CD8-positive, alpha-beta memory T cell (primary cell): ENCODE measurements at regions not wholly inside any gene's neighbourhood (a gene's known extent, or its start where the extent isn't known, plus 50 kb on each side); places are given as distances from the start of the nearest gene placed in this dataset.
"Not testable (repeated sequence)": the region's sequence is repeated elsewhere in the genome, so short reads cannot be mapped to it uniquely, and the experiment has no call there.

Experiments used
- CTCF ChIA-PET: fragments of 350-600 bp; sonication (Branson Sonifier 250); formaldehyde crosslinking; loops from one replicate; lab custom pipeline; 2021; ENCODE audit warnings: antibody characterized with exemption; lab: Charles Lee
- POLR2A ChIA-PET: fragments of 350-600 bp; sonication (Branson Sonifier 250); formaldehyde crosslinking; loops from one replicate; lab custom pipeline; 2021; ENCODE audit warnings: antibody characterized with exemption; lab: Charles Lee
- DNase-seq, 5 donors: peaks; one replicate each; pipeline versions ENCODE4 v3.0.0 to v3.0.0-alpha.2; 2020 to 2022; ENCODE audit warnings: mixed read lengths in 1 of 5
- H3K27ac ChIP-seq: one replicate; pipeline ENCODE4 v1.7.0; 2013; ENCODE audit warnings: low read depth, mild to moderate bottlenecking, low read length, moderate library complexity
- H3K27me3 ChIP-seq: 2 replicates; pipeline ENCODE4 v1.7.0; 2013; ENCODE audit warnings: low read length, mild to moderate bottlenecking; ENCODE audit not compliant: insufficient read depth, poor library complexity, severe bottlenecking
- H3K36me3 ChIP-seq: 2 replicates; pipeline ENCODE4 v1.7.0; 2013; ENCODE audit warnings: mild to moderate bottlenecking, low read length, moderate library complexity; ENCODE audit not compliant: insufficient read depth
- H3K4me1 ChIP-seq: 2 replicates; pipeline ENCODE4 v1.7.0; 2013; ENCODE audit warnings: mild to moderate bottlenecking, low read length, moderate library complexity; ENCODE audit not compliant: insufficient read depth
- H3K4me3 ChIP-seq: 2 replicates; pipeline ENCODE4 v1.7.0; 2013; ENCODE audit warnings: mild to moderate bottlenecking, low read length
- H3K9me3 ChIP-seq: 2 replicates; pipeline ENCODE4 v1.7.0; 2013; ENCODE audit warnings: mild to moderate bottlenecking, low read length
- H3K27ac Mint-ChIP-seq, 8 donors: one replicate each; pipeline ENCODE4 v1.8.0; 2020 to 2021; ENCODE audit warnings: mixed read lengths in 8 of 8, mild to moderate bottlenecking in 6 of 8, inconsistent platforms in 3 of 8, moderate library complexity in 3 of 8
- H3K27me3 Mint-ChIP-seq, 2 donors: one replicate each; pipeline ENCODE4 v1.8.0; 2020 to 2021; ENCODE audit warnings: mixed read lengths in 2 of 2, mild to moderate bottlenecking in 1 of 2, moderate library complexity in 1 of 2
- H3K36me3 Mint-ChIP-seq, 3 donors: one replicate each; pipeline ENCODE4 v1.8.0; 2020 to 2021; ENCODE audit warnings: mixed read lengths in 3 of 3, inconsistent platforms in 1 of 3, mild to moderate bottlenecking in 1 of 3
- H3K4me1 Mint-ChIP-seq, 3 donors: one replicate each; pipeline ENCODE4 v1.8.0; 2020 to 2021; ENCODE audit warnings: mixed read lengths in 3 of 3, inconsistent platforms in 1 of 3, mild to moderate bottlenecking in 1 of 3
- H3K4me3 Mint-ChIP-seq, 7 donors: one replicate each; pipeline ENCODE4 v1.8.0; 2020 to 2021; ENCODE audit warnings: mixed read lengths in 7 of 7, mild to moderate bottlenecking in 6 of 7, moderate library complexity in 4 of 7, inconsistent platforms in 2 of 7
- H3K9me3 Mint-ChIP-seq, 5 donors: one replicate each; pipeline ENCODE4 v1.8.0; 2020 to 2022; ENCODE audit warnings: mixed read lengths in 5 of 5, mild to moderate bottlenecking in 3 of 5, moderate library complexity in 2 of 5, inconsistent platforms in 1 of 5

- no peaks in the 10 kb centered on the region for H3K27me3 ChIP-seq
- H3K27ac Mint-ChIP-seq: no peak overlapping the region
- no peaks in the 10 kb centered on the region for H3K4me1 Mint-ChIP-seq
- H3K4me3 ChIP-seq: no peak overlapping the region
- ChIA-PET CTCF (no interaction called here), POLR2A (no interaction called here)
- H3K36me3 Mint-ChIP-seq: peaks cover 0 to 39% (median 8%) of the 10 kb centered on the region in 3 donors
- H3K27me3 Mint-ChIP-seq: peaks cover 0 to 1% of the 10 kb centered on the region in 2 donors
- no peaks in the 10 kb centered on the region for H3K9me3 ChIP-seq
- H3K36me3 ChIP-seq: no peaks in the 10 kb centered on the region
- H3K9me3 Mint-ChIP-seq: peaks cover 0 to 18% (median 0%) of the 10 kb centered on the region in 5 donors
- no peak overlapping the region for H3K27ac ChIP-seq
- no peak overlapping the region for H3K4me3 Mint-ChIP-seq
- H3K4me1 ChIP-seq: no peaks in the 10 kb centered on the region
- no peak for DNase-seq
Measured at GRCh38 chr5:40453689-40454088, 226.0 kb upstream of the PTGER4 start.

- no peaks in the 10 kb centered on the region for H3K27me3 ChIP-seq
- H3K4me1 Mint-ChIP-seq: no peaks in the 10 kb centered on the region
- POLR2A ChIA-PET: no interaction called here
- no peaks in the 10 kb centered on the region for H3K4me1 ChIP-seq
- no peak overlapping the region for H3K4me3 Mint-ChIP-seq
- H3K27ac ChIP-seq: no peak overlapping the region
- H3K36me3 ChIP-seq: no peaks in the 10 kb centered on the region
- no peaks in the 10 kb centered on the region for H3K27me3 Mint-ChIP-seq
- H3K27ac Mint-ChIP-seq: peak overlapping the region in 2 of 8 donors; percentile 6 to 25
- no peaks in the 10 kb centered on the region for H3K9me3 ChIP-seq
- no peak overlapping the region for H3K4me3 ChIP-seq
- no peak for DNase-seq
- H3K36me3 Mint-ChIP-seq: peaks cover 0 to 44% (median 8%) of the 10 kb centered on the region in 3 donors
- peaks cover 0 to 18% (median 0%) of the 10 kb centered on the region in 5 donors for H3K9me3 Mint-ChIP-seq
- CTCF ChIA-PET: no interaction called here
Measured at GRCh38 chr5:40452874-40453624, 226.7 kb upstream of the PTGER4 start.

GRCh38 chr5:40447438-40447837, 232.3 kb upstream of the PTGER4 start:
- peaks cover 3% of the 10 kb centered on the region for H3K4me1 ChIP-seq
- no peaks in the 10 kb centered on the region for H3K27me3 ChIP-seq
- no peak overlapping the region for H3K4me3 Mint-ChIP-seq
- H3K9me3 ChIP-seq: no peaks in the 10 kb centered on the region
- H3K9me3 Mint-ChIP-seq: peaks cover 3 to 18% (median 5%) of the 10 kb centered on the region in 5 donors
- H3K4me1 Mint-ChIP-seq: peaks cover 6% of the 10 kb centered on the region in 3 donors
- no peak for DNase-seq
- POLR2A ChIA-PET: no interaction called here
- no peaks in the 10 kb centered on the region for H3K27me3 Mint-ChIP-seq
- H3K4me3 ChIP-seq: no peak overlapping the region
- CTCF ChIA-PET: no interaction called here
- no peak overlapping the region for H3K27ac Mint-ChIP-seq
- peaks cover 0 to 34% (median 10%) of the 10 kb centered on the region in 3 donors for H3K36me3 Mint-ChIP-seq
- no peak overlapping the region for H3K27ac ChIP-seq
- H3K36me3 ChIP-seq: no peaks in the 10 kb centered on the region

GRCh38 chr5:40446910-40447309, 232.8 kb upstream of the PTGER4 start:
- H3K27me3 ChIP-seq: no peaks in the 10 kb centered on the region
- Mint-ChIP-seq H3K4me3 (no peak overlapping the region), H3K9me3 (peaks cover 3 to 14% (median 5%) of the 10 kb centered on the region in 5 donors), H3K27me3 (no peaks in the 10 kb centered on the region), H3K27ac (peak overlapping the region in 2 of 8 donors; percentile 29 to 62), H3K4me1 (peaks cover 11 to 12% (median 11%) of the 10 kb centered on the region in 3 donors), H3K36me3 (peaks cover 0 to 29% (median 6%) of the 10 kb centered on the region in 3 donors)
- ChIA-PET CTCF (no interaction called here), POLR2A (no interaction called here)
- H3K4me1 ChIP-seq: peaks cover 9% of the 10 kb centered on the region
- no peaks in the 10 kb centered on the region for H3K9me3 ChIP-seq
- H3K27ac ChIP-seq: no peak overlapping the region
- no peak for DNase-seq
- H3K36me3 ChIP-seq: no peaks in the 10 kb centered on the region
- H3K4me3 ChIP-seq: no peak overlapping the region

GRCh38 chr5:40442346-40442745, 237.4 kb upstream of the PTGER4 start:
- Histone ChIP-seq H3K4me3 (no peak overlapping the region), H3K36me3 (no peaks in the 10 kb centered on the region), H3K27me3 (no peaks in the 10 kb centered on the region), H3K9me3 (no peaks in the 10 kb centered on the region), H3K27ac (no peak overlapping the region), H3K4me1 (peaks cover 30% of the 10 kb centered on the region)
- ChIA-PET POLR2A (no interaction called here), CTCF (interaction anchor here (1.2 to 1.8 kb wide), 2 partner anchors 11 to 239 kb away, joined by 3 to 4 read pairs; no protein-coding TSS in a partner anchor)
- Mint-ChIP-seq H3K36me3 (peaks cover 0 to 13% (median 3%) of the 10 kb centered on the region in 3 donors), H3K4me3 (peak overlapping the region in 5 of 7 donors; percentile 1 to 86 (median 19)), H3K9me3 (peaks cover 0 to 11% (median 5%) of the 10 kb centered on the region in 5 donors), H3K4me1 (peaks cover 39 to 47% (median 43%) of the 10 kb centered on the region in 3 donors), H3K27ac (peak overlapping the region; percentile 80 to 99 (median 94)), H3K27me3 (no peaks in the 10 kb centered on the region)
- peak in 2 of 5 donors; percentile 5 to 50 for DNase-seq

GRCh38 chr5:40441733-40442132, 238.0 kb upstream of the PTGER4 start:
- DNase-seq: peak in 4 of 5 donors; percentile 13 to 61 (median 50)
- POLR2A ChIA-PET: interaction anchor here (0.6 kb wide), 1 partner anchor 240 kb away, joined by 5 read pairs; no protein-coding TSS in a partner anchor
- H3K4me1 Mint-ChIP-seq: peaks cover 45 to 53% (median 50%) of the 10 kb centered on the region in 3 donors
- H3K36me3 Mint-ChIP-seq: peaks cover 0 to 13% (median 3%) of the 10 kb centered on the region in 3 donors
- no peaks in the 10 kb centered on the region for H3K27me3 ChIP-seq
- CTCF ChIA-PET: interaction anchor here (0.7 to 1.8 kb wide), 5 partner anchors 11 to 245 kb away, joined by 3 to 4 read pairs (median 3); no protein-coding TSS in a partner anchor
- H3K4me1 ChIP-seq: peaks cover 36% of the 10 kb centered on the region
- H3K27ac Mint-ChIP-seq: peak overlapping the region; percentile 80 to 99 (median 94)
- H3K9me3 Mint-ChIP-seq: peaks cover 0 to 11% (median 5%) of the 10 kb centered on the region in 5 donors
- H3K4me3 Mint-ChIP-seq: peak overlapping the region; percentile 11 to 86 (median 81)
- no peaks in the 10 kb centered on the region for H3K27me3 Mint-ChIP-seq
- no peak overlapping the region for H3K27ac ChIP-seq
- no peaks in the 10 kb centered on the region for H3K36me3 ChIP-seq
- peak overlapping the region; percentile 26 for H3K4me3 ChIP-seq
- no peaks in the 10 kb centered on the region for H3K9me3 ChIP-seq

- Mint-ChIP-seq H3K9me3 (peaks cover 0 to 11% (median 5%) of the 10 kb centered on the region in 5 donors), H3K36me3 (peaks cover 0 to 13% (median 3%) of the 10 kb centered on the region in 3 donors), H3K4me3 (peak overlapping the region in 2 of 7 donors; percentile 68 to 81), H3K4me1 (peaks cover 54 to 63% (median 59%) of the 10 kb centered on the region in 3 donors), H3K27ac (peak overlapping the region; percentile 80 to 99 (median 94)), H3K27me3 (no peaks in the 10 kb centered on the region)
- Histone ChIP-seq H3K36me3 (no peaks in the 10 kb centered on the region), H3K27ac (no peak overlapping the region), H3K4me1 (peaks cover 45% of the 10 kb centered on the region), H3K4me3 (no peak overlapping the region), H3K27me3 (no peaks in the 10 kb centered on the region), H3K9me3 (no peaks in the 10 kb centered on the region)
- no peak for DNase-seq
- POLR2A ChIA-PET: no interaction called here
- CTCF ChIA-PET: interaction anchor here (1.4 to 1.8 kb wide), 2 partner anchors 10 to 246 kb away, joined by 3 to 4 read pairs; no protein-coding TSS in a partner anchor
Measured at GRCh38 chr5:40440746-40441145, 239.0 kb upstream of the PTGER4 start.

- peak overlapping the region in 1 of 7 donors; percentile 13 for H3K4me3 Mint-ChIP-seq
Measured at GRCh38 chr5:40439103-40439502, 240.6 kb upstream of the PTGER4 start.

More at GRCh38 chr5:40439103-40439502, 240.6 kb upstream of the PTGER4 start:
- H3K27me3 ChIP-seq, H3K36me3 ChIP-seq, H3K9me3 ChIP-seq, H3K27me3 Mint-ChIP-seq, H3K9me3 Mint-ChIP-seq, H3K4me3 ChIP-seq, H3K36me3 Mint-ChIP-seq, H3K27ac ChIP-seq, POLR2A ChIA-PET: not testable (repeated sequence)
- peaks cover 48% of the 10 kb centered on the region for H3K4me1 ChIP-seq
- Mint-ChIP-seq H3K4me1 (peaks cover 65 to 75% (median 71%) of the 10 kb centered on the region in 3 donors), H3K27ac (peak overlapping the region; percentile 54 to 95 (median 74))
- DNase-seq: peak in 3 of 5 donors; percentile 17 to 55 (median 49)
- CTCF ChIA-PET: interaction anchor here (0.8 to 4.4 kb wide), 6 partner anchors 28 to 269 kb away, joined by 3 to 32 read pairs (median 4); no protein-coding TSS in a partner anchor
